Cardiac muscle cell (in vitro differentiated cells and primary cell): ENCODE measurements at regions not wholly inside any gene's neighbourhood (a gene's known extent, or its start where the extent isn't known, plus 50 kb on each side); places are given as distances from the start of the nearest gene placed in this dataset.

Experiments used
- DNase-seq, 2 donors: peaks; one replicate each; pipeline versions ENCODE4 v3.0.0 to v3.0.0-alpha.2; 2010 to 2017; ENCODE audit warnings: low read depth in 1 of 2, low spot score in 1 of 2
- H3K27ac ChIP-seq: fragments of 200-600 bp; sonication (generic); 2 replicates; pipeline ENCODE4 v1.5.1; 2016
- H3K27me3 ChIP-seq: fragments of 200-600 bp; sonication (generic); 2 replicates; pipeline ENCODE4 v1.6.0; 2016; ENCODE audit warnings: control low read depth
- H3K36me3 ChIP-seq: fragments of 200-600 bp; sonication (generic); 2 replicates; pipeline ENCODE4 v1.5.1; 2016; ENCODE audit warnings: control low read depth
- H3K4me1 ChIP-seq: fragments of 200-600 bp; sonication (generic); 2 replicates; pipeline ENCODE4 v1.8.1; 2017; ENCODE audit warnings: low read depth, mild to moderate bottlenecking, mixed run types
- H3K4me3 ChIP-seq: fragments of 200-600 bp; sonication (generic); 2 replicates; pipeline ENCODE4 v1.5.1; 2016; ENCODE audit warnings: mild to moderate bottlenecking
- H3K9me3 ChIP-seq: fragments of 200-600 bp; sonication (generic); 2 replicates; pipeline ENCODE4 v1.5.1; 2017; ENCODE audit warnings: low read depth, mild to moderate bottlenecking, control low read depth
- TF ChIP-seq, protein P1 (sequence below): IDR thresholded peaks from 2 replicates; pipeline ENCODE4 v1.5.1; 2012; ENCODE audit warnings: low read depth, mild to moderate bottlenecking, low read length

DNA sequence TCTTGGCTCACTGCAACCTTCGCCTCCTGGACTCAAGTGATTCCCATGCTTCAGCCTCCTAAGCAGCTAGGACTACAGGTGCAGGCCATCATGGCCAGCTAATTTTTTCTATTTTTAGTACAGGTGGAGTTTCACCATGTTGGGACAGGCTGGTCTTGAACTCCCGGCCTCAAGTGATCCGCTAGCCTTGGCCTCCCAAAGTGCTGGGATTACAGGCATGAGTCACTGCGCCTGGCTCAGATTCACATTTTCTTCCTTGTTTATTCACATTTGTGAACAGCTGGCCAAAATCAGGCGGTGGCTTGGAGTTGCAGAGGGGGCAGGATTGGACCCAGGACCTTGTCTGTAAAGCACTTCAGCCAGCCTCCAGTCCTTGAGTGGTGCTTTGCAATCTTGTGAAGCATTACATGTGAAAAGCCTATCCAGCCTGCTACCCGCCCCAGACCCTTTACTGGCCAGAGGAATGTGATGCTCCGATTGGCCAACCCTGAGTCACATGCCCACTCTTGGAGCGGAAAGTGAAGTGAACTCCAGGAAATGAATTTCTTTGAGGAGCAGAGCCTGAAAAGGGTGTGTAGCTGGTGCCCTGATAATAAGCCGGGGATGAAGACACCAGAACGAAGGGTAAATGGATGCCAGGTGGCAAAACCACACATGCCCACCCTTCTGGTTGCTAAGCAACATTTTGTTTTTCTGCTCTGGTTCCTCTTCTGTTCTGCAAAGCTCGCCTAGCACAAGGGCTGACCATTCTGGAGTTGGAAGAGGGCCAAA is 62.6 kb upstream of the PTPRJ start:
- H3K27ac ChIP-seq = peak overlapping the region; percentile 31
- no peaks in the 10 kb centered on the region for H3K27me3 ChIP-seq
- no peaks in the 10 kb centered on the region for H3K9me3 ChIP-seq
- H3K4me1 ChIP-seq = peaks cover 13% of the 10 kb centered on the region
- TF ChIP-seq, protein P1, sequence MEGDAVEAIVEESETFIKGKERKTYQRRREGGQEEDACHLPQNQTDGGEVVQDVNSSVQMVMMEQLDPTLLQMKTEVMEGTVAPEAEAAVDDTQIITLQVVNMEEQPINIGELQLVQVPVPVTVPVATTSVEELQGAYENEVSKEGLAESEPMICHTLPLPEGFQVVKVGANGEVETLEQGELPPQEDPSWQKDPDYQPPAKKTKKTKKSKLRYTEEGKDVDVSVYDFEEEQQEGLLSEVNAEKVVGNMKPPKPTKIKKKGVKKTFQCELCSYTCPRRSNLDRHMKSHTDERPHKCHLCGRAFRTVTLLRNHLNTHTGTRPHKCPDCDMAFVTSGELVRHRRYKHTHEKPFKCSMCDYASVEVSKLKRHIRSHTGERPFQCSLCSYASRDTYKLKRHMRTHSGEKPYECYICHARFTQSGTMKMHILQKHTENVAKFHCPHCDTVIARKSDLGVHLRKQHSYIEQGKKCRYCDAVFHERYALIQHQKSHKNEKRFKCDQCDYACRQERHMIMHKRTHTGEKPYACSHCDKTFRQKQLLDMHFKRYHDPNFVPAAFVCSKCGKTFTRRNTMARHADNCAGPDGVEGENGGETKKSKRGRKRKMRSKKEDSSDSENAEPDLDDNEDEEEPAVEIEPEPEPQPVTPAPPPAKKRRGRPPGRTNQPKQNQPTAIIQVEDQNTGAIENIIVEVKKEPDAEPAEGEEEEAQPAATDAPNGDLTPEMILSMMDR = no peak
- DNase-seq = peak; percentile 65 to 100
- H3K36me3 ChIP-seq = no peaks in the 10 kb centered on the region
- no peak overlapping the region for H3K4me3 ChIP-seq

DNA sequence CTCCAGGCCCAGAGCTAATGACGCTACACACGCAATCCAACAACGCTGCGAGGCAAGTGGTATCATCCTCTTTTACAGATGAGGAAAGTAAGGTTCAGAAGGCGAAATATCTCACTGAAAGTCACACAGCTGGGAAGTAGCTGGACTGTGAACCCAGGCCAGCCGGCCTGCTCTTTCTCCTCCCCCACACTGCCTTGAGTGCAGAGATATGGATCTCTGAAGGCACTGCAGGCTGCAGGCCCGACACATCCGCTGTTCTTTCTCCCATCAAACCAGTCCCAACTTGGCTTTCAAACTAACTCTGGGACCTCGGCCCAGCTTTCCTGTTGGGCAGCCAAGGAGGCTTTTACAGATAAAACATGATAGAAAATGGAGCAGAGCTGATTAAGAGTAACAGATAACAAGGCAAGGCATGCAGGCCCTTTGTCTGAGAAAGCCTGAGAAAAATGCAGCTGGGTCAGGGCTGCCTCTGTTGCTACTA is 64.0 kb upstream of the PTPRJ start:
- peak; percentile 19 to 90 for DNase-seq
- TF ChIP-seq, protein P1 = no peak
- Histone ChIP-seq H3K27me3 (no peaks in the 10 kb centered on the region), H3K9me3 (no peaks in the 10 kb centered on the region), H3K36me3 (no peaks in the 10 kb centered on the region), H3K4me3 (no peak overlapping the region), H3K27ac (peak overlapping the region; percentile 11), H3K4me1 (peaks cover 13% of the 10 kb centered on the region)

DNA sequence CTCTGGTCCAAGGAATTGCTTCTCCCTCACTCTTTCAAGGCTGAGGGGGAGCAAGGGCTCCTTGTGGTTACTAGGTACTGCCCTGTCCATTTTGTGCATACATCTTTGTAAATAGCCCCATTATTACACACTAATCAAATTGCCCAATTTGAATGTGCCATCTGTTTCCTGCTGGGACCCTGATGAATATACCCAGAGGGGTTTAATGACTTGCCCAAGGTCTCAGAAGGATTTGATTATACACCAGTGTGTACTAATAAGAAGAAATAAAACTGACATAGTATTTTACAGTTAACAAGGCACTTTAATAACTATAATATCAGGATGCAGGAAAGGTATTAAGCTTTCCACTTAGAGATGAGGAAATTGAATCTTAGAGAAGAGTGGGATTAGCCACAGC is 64.6 kb upstream of the PTPRJ start:
- no peak for DNase-seq
- H3K4me3 ChIP-seq = no peak overlapping the region
- TF ChIP-seq, protein P1 = no peak
- H3K27ac ChIP-seq = peak overlapping the region; percentile 11
- H3K36me3 ChIP-seq = no peaks in the 10 kb centered on the region
- no peaks in the 10 kb centered on the region for H3K9me3 ChIP-seq
- H3K27me3 ChIP-seq = no peaks in the 10 kb centered on the region
- H3K4me1 ChIP-seq = peaks cover 13% of the 10 kb centered on the region

DNA sequence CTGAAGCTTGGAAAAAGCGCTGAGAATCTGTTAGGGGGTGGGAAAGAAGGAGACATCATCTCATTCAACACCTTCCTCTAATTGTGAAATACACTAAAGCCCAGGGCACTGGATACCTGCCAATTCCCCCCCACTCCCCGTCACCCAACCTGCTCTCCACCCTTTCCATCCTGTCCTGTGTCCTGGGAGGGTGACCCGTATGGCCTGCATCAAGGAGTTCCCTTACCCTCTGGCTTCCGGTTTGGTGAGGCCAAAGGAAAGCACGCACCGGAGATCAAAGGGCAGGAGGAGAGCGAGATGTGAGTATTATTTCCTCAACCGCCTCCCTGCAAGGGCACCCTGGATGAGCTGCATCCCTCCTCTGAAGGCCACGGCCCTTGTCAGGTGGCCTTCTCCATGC is 65.0 kb upstream of the PTPRJ start:
- H3K4me1 ChIP-seq = peaks cover 13% of the 10 kb centered on the region
- peak overlapping the region; percentile 11 for H3K27ac ChIP-seq
- TF ChIP-seq, protein P1 = no peak
- H3K9me3 ChIP-seq = no peaks in the 10 kb centered on the region
- no peak overlapping the region for H3K4me3 ChIP-seq
- no peaks in the 10 kb centered on the region for H3K36me3 ChIP-seq
- no peaks in the 10 kb centered on the region for H3K27me3 ChIP-seq
- DNase-seq = no peak

DNA sequence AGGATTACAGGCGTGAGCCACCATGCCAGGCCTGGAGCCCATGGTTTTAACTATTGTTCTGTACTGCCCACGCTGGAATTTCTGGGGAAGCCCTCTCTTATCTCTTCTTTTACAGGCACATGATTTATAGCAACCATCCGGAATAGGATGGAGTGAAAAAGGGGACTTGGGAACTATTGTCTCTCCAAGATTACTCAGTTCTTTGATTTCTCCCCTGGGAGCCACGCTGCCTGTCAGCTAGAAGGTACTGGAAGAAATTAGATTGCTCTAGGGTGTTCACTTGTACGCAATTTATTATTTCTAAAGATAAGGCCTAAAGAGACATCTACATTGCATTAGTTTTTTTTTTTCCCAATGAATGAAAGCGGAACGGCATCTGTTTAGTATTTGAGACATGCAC is 65.6 kb upstream of the PTPRJ start:
- Histone ChIP-seq H3K9me3 (no peaks in the 10 kb centered on the region), H3K4me1 (peaks cover 13% of the 10 kb centered on the region), H3K27ac (no peak overlapping the region), H3K36me3 (no peaks in the 10 kb centered on the region), H3K27me3 (no peaks in the 10 kb centered on the region), H3K4me3 (no peak overlapping the region)
- DNase-seq = peak in 1 of 2 donors; percentile 54
- TF ChIP-seq, protein P1 = no peak
